Liver (tissue), 8 donors: ENCODE measurements at regions not wholly inside any gene's neighbourhood (a gene's known extent, or its start where the extent isn't known, plus 50 kb on each side); places are given as distances from the start of the nearest gene placed in this dataset.
A peak's percentile ranks its signal among the peaks of the same experiment; 100 is the strongest.

Experiments
- DNase-seq: peaks from one replicate; pipeline ENCODE4 v3.0.0-alpha.2; 2017; ENCODE audit warnings: low spot score
- H3K27ac ChIP-seq, 2 donors: one replicate each; pipeline ENCODE4 v1.7.0; 2013; ENCODE audit warnings: inconsistent platforms in 2 of 2, low read length in 2 of 2, control low read depth in 1 of 2, low read depth in 1 of 2, mild to moderate bottlenecking in 1 of 2
- H3K27me3 ChIP-seq, 4 donors: one replicate each; pipeline versions ENCODE4 v1.6.1 to v1.7.0; 2013; ENCODE audit warnings: low read length in 3 of 4, inconsistent platforms in 1 of 4, mild to moderate bottlenecking in 1 of 4, moderate library complexity in 1 of 4; ENCODE audit not compliant: control insufficient read depth in 4 of 4, insufficient read depth in 4 of 4
- H3K36me3 ChIP-seq, 4 donors: one replicate each; pipeline versions ENCODE4 v1.6.1 to v1.7.0; 2013; ENCODE audit warnings: low read length in 3 of 4, mild to moderate bottlenecking in 3 of 4, low read depth in 1 of 4, moderate library complexity in 1 of 4; ENCODE audit not compliant: control insufficient read depth in 4 of 4, insufficient read depth in 3 of 4
- H3K4me1 ChIP-seq, 4 donors: one replicate each; pipeline versions ENCODE4 v1.6.1 to v1.7.0; 2013; ENCODE audit warnings: low read length in 3 of 4, mild to moderate bottlenecking in 3 of 4, moderate library complexity in 1 of 4; ENCODE audit not compliant: control insufficient read depth in 4 of 4, insufficient read depth in 4 of 4
- H3K4me3 ChIP-seq, 3 donors: one replicate each; pipeline versions ENCODE4 v1.6.1 to v1.7.0; 2013; ENCODE audit warnings: low read length in 3 of 3, control low read depth in 1 of 3, low read depth in 1 of 3, mild to moderate bottlenecking in 1 of 3
- H3K9ac ChIP-seq, 2 donors: one replicate each; pipeline ENCODE4 v1.7.0; 2013; ENCODE audit warnings: low read length in 2 of 2, mild to moderate bottlenecking in 2 of 2, moderate library complexity in 2 of 2, control low read depth in 1 of 2, low read depth in 1 of 2
- H3K9me3 ChIP-seq, 4 donors: one replicate each; pipeline versions ENCODE4 v1.6.1 to v1.7.0; 2013; ENCODE audit warnings: low read length in 3 of 4; ENCODE audit not compliant: control insufficient read depth in 4 of 4
- FOXA1 ChIP-seq: IDR thresholded peaks from 2 replicates; pipeline ENCODE4 v1.6.1; 2016; ENCODE audit warnings: antibody characterized with exemption
- FOXA2 ChIP-seq: IDR thresholded peaks from 2 replicates; pipeline ENCODE4 v1.6.1; 2016; ENCODE audit warnings: antibody characterized with exemption
- HNF4A ChIP-seq, 2 donors: conservative IDR thresholded peaks; 2 replicates each; pipeline ENCODE4 v1.6.1; 2016; ENCODE audit warnings: antibody characterized with exemption in 2 of 2, mild to moderate bottlenecking in 2 of 2
- HNF4G ChIP-seq: IDR thresholded peaks from 2 replicates; pipeline ENCODE4 v1.6.1; 2016; ENCODE audit warnings: antibody characterized with exemption
- RAD21 ChIP-seq, 2 donors: IDR thresholded peaks; 2 replicates each; pipeline ENCODE4 v1.6.1; 2016; ENCODE audit warnings: antibody characterized with exemption in 2 of 2, mild to moderate bottlenecking in 2 of 2
- SP1 ChIP-seq: IDR thresholded peaks from 2 replicates; pipeline ENCODE4 v1.6.1; 2018; ENCODE audit warnings: antibody characterized with exemption, mild to moderate bottlenecking
- YY1 ChIP-seq: IDR thresholded peaks from 2 replicates; pipeline ENCODE4 v1.6.1; 2016; ENCODE audit warnings: antibody characterized with exemption, mild to moderate bottlenecking
- whole genome bisulfite sequencing: extraction: QIAGEN DNeasy Blood & Tissue Kit; methylation state at CpG from one replicate; pipeline ENCODE4 v1.1.7; 2013; 5-methylcytosine and 5-hydroxymethylcytosine counted together
- TF ChIP-seq, protein P1 (sequence below): fragments of 150-350 bp; IDR thresholded peaks from 2 replicates; pipeline ENCODE4 v1.5.1; 2017; ENCODE audit warnings: improper control_type of control experiment, low read depth, low read length; ENCODE audit not compliant: missing input control
- TF ChIP-seq, protein P2 (sequence below): IDR thresholded peaks from 2 replicates; pipeline ENCODE4 v1.6.1; 2016; ENCODE audit warnings: antibody characterized with exemption, mild to moderate bottlenecking
- TF ChIP-seq, protein P3 (sequence below): IDR thresholded peaks from 2 replicates; pipeline ENCODE4 v1.6.1; 2016; ENCODE audit warnings: antibody characterized with exemption
- donor health status: healthy.
- donor health status: healthy.
- donor health status: healthy.
- donor health status: healthy.
- donor health status: healthy.

DNA sequence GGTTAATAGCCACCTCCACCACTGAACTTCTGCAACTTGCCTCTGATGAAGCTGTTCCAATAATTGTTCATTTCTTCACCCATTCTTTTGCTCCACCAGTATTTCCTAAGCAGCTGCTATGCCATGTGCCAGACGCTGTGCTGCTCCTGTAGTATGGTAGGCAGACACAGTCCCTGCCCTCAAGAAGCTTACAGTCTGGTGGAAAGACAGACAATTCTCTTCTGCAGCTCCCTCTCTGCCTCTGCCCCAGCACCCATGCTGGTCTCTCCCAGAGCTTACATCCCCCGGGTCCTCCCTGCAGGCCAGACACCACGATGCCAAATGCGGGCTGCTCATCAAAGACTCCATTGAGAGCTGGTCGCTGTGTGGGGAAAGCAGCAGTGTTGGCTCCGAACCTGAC lies 111.6 kb upstream of the ESRRB start:
- Histone ChIP-seq H3K36me3 (no peaks in the 10 kb centered on the region), H3K4me3 (no peak overlapping the region), H3K27ac (no peak overlapping the region), H3K9ac (no peak overlapping the region), H3K4me1 (peaks cover 0 to 3% (median 0%) of the 10 kb centered on the region in 4 donors), H3K27me3 (no peaks in the 10 kb centered on the region), H3K9me3 (peaks cover 0 to 2% (median 0%) of the 10 kb centered on the region in 4 donors)
- no peak for DNase-seq
- TF ChIP-seq, protein P1, sequence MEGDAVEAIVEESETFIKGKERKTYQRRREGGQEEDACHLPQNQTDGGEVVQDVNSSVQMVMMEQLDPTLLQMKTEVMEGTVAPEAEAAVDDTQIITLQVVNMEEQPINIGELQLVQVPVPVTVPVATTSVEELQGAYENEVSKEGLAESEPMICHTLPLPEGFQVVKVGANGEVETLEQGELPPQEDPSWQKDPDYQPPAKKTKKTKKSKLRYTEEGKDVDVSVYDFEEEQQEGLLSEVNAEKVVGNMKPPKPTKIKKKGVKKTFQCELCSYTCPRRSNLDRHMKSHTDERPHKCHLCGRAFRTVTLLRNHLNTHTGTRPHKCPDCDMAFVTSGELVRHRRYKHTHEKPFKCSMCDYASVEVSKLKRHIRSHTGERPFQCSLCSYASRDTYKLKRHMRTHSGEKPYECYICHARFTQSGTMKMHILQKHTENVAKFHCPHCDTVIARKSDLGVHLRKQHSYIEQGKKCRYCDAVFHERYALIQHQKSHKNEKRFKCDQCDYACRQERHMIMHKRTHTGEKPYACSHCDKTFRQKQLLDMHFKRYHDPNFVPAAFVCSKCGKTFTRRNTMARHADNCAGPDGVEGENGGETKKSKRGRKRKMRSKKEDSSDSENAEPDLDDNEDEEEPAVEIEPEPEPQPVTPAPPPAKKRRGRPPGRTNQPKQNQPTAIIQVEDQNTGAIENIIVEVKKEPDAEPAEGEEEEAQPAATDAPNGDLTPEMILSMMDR, result no peak
- 91% methylated on average over 6 of the region's 6 CpGs for WGBS

DNA sequence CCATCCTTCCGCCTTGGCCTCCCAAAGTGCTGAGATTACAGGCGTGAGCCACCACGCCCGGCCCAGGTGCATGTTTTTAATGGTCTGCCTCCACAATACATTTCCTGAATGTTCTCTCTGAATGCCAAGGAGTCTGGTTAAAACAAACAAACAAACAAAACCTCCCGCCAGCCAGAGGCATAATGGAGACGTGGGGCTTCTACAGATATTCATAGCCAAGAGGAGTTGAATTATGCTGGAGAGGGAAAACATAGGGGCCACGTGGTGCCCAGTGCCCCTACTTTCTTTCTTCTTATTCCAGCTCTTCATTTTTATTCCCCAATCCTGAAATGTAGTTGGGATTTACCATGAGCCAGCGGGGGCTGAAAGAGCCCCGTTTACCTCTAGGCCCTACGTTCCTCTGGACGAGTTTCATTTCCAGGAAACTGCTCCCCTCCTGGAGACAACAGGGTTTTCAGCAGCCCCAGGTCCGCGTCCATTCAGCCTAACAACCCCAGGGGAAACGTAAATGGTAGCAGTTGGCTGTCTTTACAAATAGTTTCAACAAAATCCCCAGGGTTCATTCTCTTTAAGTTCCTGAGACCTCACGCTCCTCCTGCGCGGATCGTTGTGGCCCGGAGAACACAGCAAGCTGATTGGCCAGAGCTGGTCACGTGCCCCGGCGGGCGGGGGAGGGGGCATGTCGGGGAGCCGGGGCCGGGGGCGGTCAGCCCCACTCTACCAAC lies 108.5 kb upstream of the ESRRB start:
- H3K4me3 ChIP-seq, result peak overlapping the region; percentile 46 to 89 (median 55)
- peak overlapping the region in 1 of 2 donors; percentile 77 for H3K9ac ChIP-seq
- H3K27ac ChIP-seq, result peak overlapping the region; percentile 14 to 59
- DNase-seq, result peak; percentile 69
- TF ChIP-seq HNF4G, result no peak
- peak; percentile 15 for TF ChIP-seq YY1
- no peak for TF ChIP-seq HNF4A (conservative IDR thresholded peaks at IDR 0.05)
- no peak for TF ChIP-seq FOXA1
- TF ChIP-seq, protein P2, sequence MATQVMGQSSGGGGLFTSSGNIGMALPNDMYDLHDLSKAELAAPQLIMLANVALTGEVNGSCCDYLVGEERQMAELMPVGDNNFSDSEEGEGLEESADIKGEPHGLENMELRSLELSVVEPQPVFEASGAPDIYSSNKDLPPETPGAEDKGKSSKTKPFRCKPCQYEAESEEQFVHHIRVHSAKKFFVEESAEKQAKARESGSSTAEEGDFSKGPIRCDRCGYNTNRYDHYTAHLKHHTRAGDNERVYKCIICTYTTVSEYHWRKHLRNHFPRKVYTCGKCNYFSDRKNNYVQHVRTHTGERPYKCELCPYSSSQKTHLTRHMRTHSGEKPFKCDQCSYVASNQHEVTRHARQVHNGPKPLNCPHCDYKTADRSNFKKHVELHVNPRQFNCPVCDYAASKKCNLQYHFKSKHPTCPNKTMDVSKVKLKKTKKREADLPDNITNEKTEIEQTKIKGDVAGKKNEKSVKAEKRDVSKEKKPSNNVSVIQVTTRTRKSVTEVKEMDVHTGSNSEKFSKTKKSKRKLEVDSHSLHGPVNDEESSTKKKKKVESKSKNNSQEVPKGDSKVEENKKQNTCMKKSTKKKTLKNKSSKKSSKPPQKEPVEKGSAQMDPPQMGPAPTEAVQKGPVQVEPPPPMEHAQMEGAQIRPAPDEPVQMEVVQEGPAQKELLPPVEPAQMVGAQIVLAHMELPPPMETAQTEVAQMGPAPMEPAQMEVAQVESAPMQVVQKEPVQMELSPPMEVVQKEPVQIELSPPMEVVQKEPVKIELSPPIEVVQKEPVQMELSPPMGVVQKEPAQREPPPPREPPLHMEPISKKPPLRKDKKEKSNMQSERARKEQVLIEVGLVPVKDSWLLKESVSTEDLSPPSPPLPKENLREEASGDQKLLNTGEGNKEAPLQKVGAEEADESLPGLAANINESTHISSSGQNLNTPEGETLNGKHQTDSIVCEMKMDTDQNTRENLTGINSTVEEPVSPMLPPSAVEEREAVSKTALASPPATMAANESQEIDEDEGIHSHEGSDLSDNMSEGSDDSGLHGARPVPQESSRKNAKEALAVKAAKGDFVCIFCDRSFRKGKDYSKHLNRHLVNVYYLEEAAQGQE, result peak; percentile 28
- no peak for TF ChIP-seq RAD21 (IDR thresholded peaks at IDR 0.05)
- H3K36me3 ChIP-seq, result no peaks in the 10 kb centered on the region
- WGBS, result 27% methylated on average over 27 of the region's 27 CpGs
- peaks cover 0 to 4% (median 0%) of the 10 kb centered on the region in 4 donors for H3K27me3 ChIP-seq
- peaks cover 0 to 3% (median 0%) of the 10 kb centered on the region in 4 donors for H3K4me1 ChIP-seq
- H3K9me3 ChIP-seq, result peaks cover 0 to 2% (median 0%) of the 10 kb centered on the region in 4 donors

DNA sequence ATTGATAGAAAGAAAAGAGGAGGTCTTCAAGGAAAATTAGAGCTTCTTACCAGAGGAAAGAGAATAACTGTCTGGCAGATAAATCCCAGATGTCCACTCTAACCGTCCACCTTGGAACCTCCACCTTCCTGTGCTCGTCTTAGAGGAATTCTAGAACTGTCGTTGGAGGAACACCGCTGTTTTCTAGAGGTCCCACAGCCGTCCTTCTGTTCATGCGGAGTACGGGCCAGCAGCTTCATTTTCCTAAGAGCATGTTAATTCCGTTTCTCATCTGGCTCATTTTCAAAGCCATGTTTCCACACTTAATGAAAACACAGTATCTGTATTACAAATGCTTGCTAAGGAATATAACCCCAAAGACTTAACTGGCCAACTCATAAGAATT lies 107.9 kb upstream of the ESRRB start:
- Histone ChIP-seq H3K36me3 (no peaks in the 10 kb centered on the region), H3K9ac (peak overlapping the region in 1 of 2 donors; percentile 77), H3K27me3 (peaks cover 0 to 4% (median 0%) of the 10 kb centered on the region in 4 donors), H3K4me3 (peak overlapping the region in 2 of 3 donors; percentile 46 to 89), H3K4me1 (peaks cover 0 to 3% (median 0%) of the 10 kb centered on the region in 4 donors), H3K27ac (peak overlapping the region; percentile 14 to 59), H3K9me3 (peaks cover 0 to 2% (median 0%) of the 10 kb centered on the region in 4 donors)
- 24% methylated on average over 8 of the region's 8 CpGs for WGBS
- TF ChIP-seq FOXA2 (no peak), SP1 (no peak)
- TF ChIP-seq, protein P3, sequence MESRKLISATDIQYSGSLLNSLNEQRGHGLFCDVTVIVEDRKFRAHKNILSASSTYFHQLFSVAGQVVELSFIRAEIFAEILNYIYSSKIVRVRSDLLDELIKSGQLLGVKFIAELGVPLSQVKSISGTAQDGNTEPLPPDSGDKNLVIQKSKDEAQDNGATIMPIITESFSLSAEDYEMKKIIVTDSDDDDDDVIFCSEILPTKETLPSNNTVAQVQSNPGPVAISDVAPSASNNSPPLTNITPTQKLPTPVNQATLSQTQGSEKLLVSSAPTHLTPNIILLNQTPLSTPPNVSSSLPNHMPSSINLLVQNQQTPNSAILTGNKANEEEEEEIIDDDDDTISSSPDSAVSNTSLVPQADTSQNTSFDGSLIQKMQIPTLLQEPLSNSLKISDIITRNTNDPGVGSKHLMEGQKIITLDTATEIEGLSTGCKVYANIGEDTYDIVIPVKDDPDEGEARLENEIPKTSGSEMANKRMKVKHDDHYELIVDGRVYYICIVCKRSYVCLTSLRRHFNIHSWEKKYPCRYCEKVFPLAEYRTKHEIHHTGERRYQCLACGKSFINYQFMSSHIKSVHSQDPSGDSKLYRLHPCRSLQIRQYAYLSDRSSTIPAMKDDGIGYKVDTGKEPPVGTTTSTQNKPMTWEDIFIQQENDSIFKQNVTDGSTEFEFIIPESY, result no peak
- TF ChIP-seq, protein P1, result no peak
- DNase-seq, result no peak
